DOHH2 (cell line): ENCODE measurements at regions not wholly inside any gene's neighbourhood (a gene's known extent, or its start where the extent isn't known, plus 50 kb on each side); places are given as distances from the start of the nearest gene placed in this dataset.

Experiments used
- H3F3A ChIP-seq: fragments of 200-600 bp; sonication (generic), shearing (Covaris generic); 2 replicates; pipeline ENCODE4 v1.6.0; 2016; ENCODE audit warnings: antibody characterized with exemption, mild to moderate bottlenecking; ENCODE audit not compliant: control insufficient read depth, insufficient read depth
- H3K27ac ChIP-seq: fragments of 200-600 bp; sonication (generic); 2 replicates; pipeline ENCODE4 v1.5.1; 2014; ENCODE audit warnings: low read depth, mild to moderate bottlenecking, low read length, moderate library complexity
- H3K27me3 ChIP-seq: fragments of 200-600 bp; sonication (generic); 2 replicates; pipeline ENCODE4 v1.6.1; 2014; ENCODE audit warnings: mild to moderate bottlenecking, low read length, mixed read lengths; ENCODE audit not compliant: control insufficient read depth
- H3K36me3 ChIP-seq: fragments of 200-600 bp; sonication (generic); 2 replicates; pipeline ENCODE4 v1.6.1; 2014; ENCODE audit warnings: mild to moderate bottlenecking, low read length, moderate library complexity, mixed read lengths; ENCODE audit not compliant: control insufficient read depth
- H3K4me1 ChIP-seq: fragments of 200-600 bp; sonication (generic); 2 replicates; pipeline ENCODE4 v1.6.1; 2014; ENCODE audit warnings: mild to moderate bottlenecking, low read length, mixed read lengths; ENCODE audit not compliant: control insufficient read depth
- H3K4me2 ChIP-seq: fragments of 200-600 bp; sonication (generic); 2 replicates; pipeline ENCODE4 v1.6.0; 2014; ENCODE audit warnings: mild to moderate bottlenecking, low read length, moderate library complexity
- H3K4me3 ChIP-seq: fragments of 200-600 bp; sonication (generic); 2 replicates; pipeline ENCODE4 v1.5.1; 2014; ENCODE audit warnings: mild to moderate bottlenecking, low read length, mixed read lengths
- H3K79me2 ChIP-seq: fragments of 200-600 bp; sonication (generic); 2 replicates; pipeline ENCODE4 v1.6.1; 2014; ENCODE audit warnings: mild to moderate bottlenecking, low read length, mixed read lengths; ENCODE audit not compliant: control insufficient read depth
- H3K9me2 ChIP-seq: fragments of 200-600 bp; sonication (generic); replicated peaks from 2 replicates; pipeline ENCODE4 v1.6.1; 2014; ENCODE audit warnings: mild to moderate bottlenecking, low read length, mixed read lengths; ENCODE audit not compliant: control insufficient read depth
- H3K9me3 ChIP-seq: fragments of 200-600 bp; sonication (generic); 2 replicates; pipeline ENCODE4 v1.6.1; 2014; ENCODE audit warnings: antibody characterized with exemption, low read length, mixed read lengths; ENCODE audit not compliant: control insufficient read depth, insufficient read depth
- H4K20me1 ChIP-seq: fragments of 200-600 bp; sonication (generic); 2 replicates; pipeline ENCODE4 v1.6.0; 2014; ENCODE audit warnings: low read depth, mild to moderate bottlenecking, antibody characterized with exemption, low read length, moderate library complexity; ENCODE audit not compliant: control insufficient read depth, insufficient read depth
- CTCF ChIP-seq: fragments of 200-600 bp; sonication (generic); IDR thresholded peaks from one replicate; pipeline ENCODE4 v1.5.1; 2014; ENCODE audit warnings: antibody characterized with exemption, mild to moderate bottlenecking, low read depth, low read length; ENCODE audit not compliant: poor library complexity, severe bottlenecking
- EZH2phosphoT487 ChIP-seq: fragments of 200-600 bp; sonication (generic); IDR thresholded peaks from 2 replicates; pipeline ENCODE4 v1.6.1; 2017; ENCODE audit warnings: borderline replicate concordance, mild to moderate bottlenecking, antibody characterized with exemption, low read length, moderate library complexity, mixed read lengths

- Histone ChIP-seq H3K79me2 (no peaks in the 10 kb centered on the region), H3K4me2 (no peak overlapping the region), H3F3A (0 out of 2 replicates have a peak, but pooled peaks cover 7% of the 10 kb centered on the region), H3K4me1 (peaks cover 39% of the 10 kb centered on the region), H3K36me3 (peaks cover 6% of the 10 kb centered on the region; the same call in 1 of the 2 replicates), H3K9me3 (no peaks in the 10 kb centered on the region), H4K20me1 (no peaks in the 10 kb centered on the region), H3K4me3 (no peak overlapping the region), H3K9me2 (no peaks in the 10 kb centered on the region), H3K27me3 (no peaks in the 10 kb centered on the region), H3K27ac (no peak overlapping the region)
- TF ChIP-seq EZH2phosphoT487: no peak
- no peak for TF ChIP-seq CTCF
These were observed 212.3 kb downstream of the BCL11A start for GRCh38 chr2:60341151-60341550.

GRCh38 chr2:60339286-60339685 is 214.2 kb downstream of the BCL11A start:
- Histone ChIP-seq H3K79me2 (no peaks in the 10 kb centered on the region), H3K4me1 (peaks cover 41% of the 10 kb centered on the region), H4K20me1 (no peaks in the 10 kb centered on the region), H3K27me3 (no peaks in the 10 kb centered on the region), H3K9me3 (no peaks in the 10 kb centered on the region), H3F3A (0 out of 2 replicates have a peak, but pooled peaks cover 4% of the 10 kb centered on the region), H3K4me2 (no peak overlapping the region), H3K27ac (no peak overlapping the region), H3K9me2 (no peaks in the 10 kb centered on the region), H3K4me3 (no peak overlapping the region), H3K36me3 (0 out of 2 replicates have a peak, but pooled peaks cover 5% of the 10 kb centered on the region)
- no peak for TF ChIP-seq CTCF
- TF ChIP-seq EZH2phosphoT487: no peak

GRCh38 chr2:60337142-60337497 is 216.3 kb downstream of the BCL11A start:
- H3K9me2 ChIP-seq: no peaks in the 10 kb centered on the region
- no peaks in the 10 kb centered on the region for H3K79me2 ChIP-seq
- peak overlapping the region; percentile 9 for H3K4me3 ChIP-seq
- H3K36me3 ChIP-seq: 0 out of 2 replicates have a peak, but pooled peaks cover 5% of the 10 kb centered on the region
- H3F3A ChIP-seq: 0 out of 2 replicates have a peak, but pooled peaks cover 5% of the 10 kb centered on the region
- TF ChIP-seq CTCF: no peak
- TF ChIP-seq EZH2phosphoT487: no peak
- no peaks in the 10 kb centered on the region for H3K27me3 ChIP-seq
- H3K4me2 ChIP-seq: peak overlapping the region; percentile 32
- no peaks in the 10 kb centered on the region for H3K9me3 ChIP-seq
- H3K4me1 ChIP-seq: peaks cover 57% of the 10 kb centered on the region
- H3K27ac ChIP-seq: peak overlapping the region; percentile 41
- no peaks in the 10 kb centered on the region for H4K20me1 ChIP-seq
